ENCODE measurements at regions not wholly inside any gene's neighbourhood (a gene's known extent, or its start where the extent isn't known, plus 50 kb on each side); places are given as distances from the start of the nearest gene placed in this dataset.

DNA sequence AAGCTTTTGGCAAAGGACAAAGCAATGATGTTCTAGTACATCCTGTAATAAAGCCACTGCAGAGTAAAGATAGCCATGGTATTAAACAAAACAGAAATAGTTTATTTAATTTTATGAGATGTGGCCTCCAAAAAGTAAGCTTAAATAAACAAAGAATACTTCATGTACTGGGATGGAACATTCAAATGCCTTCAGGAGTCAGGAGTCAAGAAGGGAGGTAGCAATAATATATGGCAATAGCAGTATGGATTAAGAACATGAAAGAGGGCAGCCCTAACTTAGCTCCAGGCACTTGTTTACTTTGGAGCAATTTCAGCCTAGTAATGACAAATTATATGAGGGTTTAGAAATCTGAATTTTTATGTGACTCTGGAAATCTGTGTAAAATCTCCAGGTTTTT lies 343.9 kb upstream of the THRB start:
- Histone ChIP-seq H3K36me3 (ENCODE audit: control insufficient read depth in 3 of 3, insufficient read depth in 2 of 3, low read depth in 1 of 3, low read length in 3 of 3) (no peaks in the 10 kb centered on the region), H3K4me3 (ENCODE audit: low read depth in 1 of 3, low read length in 3 of 3) (no peak overlapping the region), H3K27me3 (ENCODE audit: control insufficient read depth in 3 of 3, insufficient read depth in 3 of 3, low read length in 3 of 3) (peaks cover 0 to 3% (median 0%) of the 10 kb centered on the region in 3 donors), H3K27ac (ENCODE audit: low read depth in 1 of 3, low read length in 2 of 3) (no peak overlapping the region), H3K4me1 (ENCODE audit: control insufficient read depth in 3 of 3, insufficient read depth in 2 of 3, low read depth in 1 of 3, low read length in 2 of 3) (no peaks in the 10 kb centered on the region), H3K9me3 (ENCODE audit: control insufficient read depth in 2 of 2, insufficient read depth in 1 of 2, low read depth in 1 of 2, low read length in 1 of 2) (no peaks in the 10 kb centered on the region)
- DNase-seq (no peak), FAIRE-seq (no peak)

DNA sequence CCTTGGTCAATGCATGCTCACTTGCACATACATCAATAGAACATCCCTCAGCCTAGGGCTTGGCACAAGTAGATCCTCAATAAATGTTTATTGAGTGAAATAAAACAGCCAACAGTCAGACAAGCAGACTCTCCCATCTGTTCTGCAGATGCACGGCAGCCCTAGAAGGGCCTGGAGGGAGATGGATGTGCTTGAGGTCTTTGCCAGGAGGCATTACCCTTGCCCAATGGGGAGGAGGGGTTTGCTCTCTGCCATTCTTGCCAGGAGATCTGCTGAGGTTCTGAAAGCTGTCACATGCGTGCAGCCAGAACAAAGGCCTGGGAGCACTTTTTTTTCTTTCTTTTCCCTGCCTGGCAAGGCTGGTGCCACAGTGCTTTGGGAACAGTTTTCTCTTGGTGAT lies 349.3 kb upstream of the THRB start:
- DNase-seq, result no peak
- WGBS, 3 donors, result 42 to 65% (median 58%) methylated on average over 2 of the region's 2 CpGs
- no peak for FAIRE-seq
- Histone ChIP-seq H3K4me3 (ENCODE audit: low read depth in 1 of 3, low read length in 3 of 3) (no peak overlapping the region), H3K9me3 (ENCODE audit: control insufficient read depth in 2 of 2, insufficient read depth in 1 of 2, low read depth in 1 of 2, low read length in 1 of 2) (no peaks in the 10 kb centered on the region), H3K36me3 (ENCODE audit: control insufficient read depth in 3 of 3, insufficient read depth in 2 of 3, low read depth in 1 of 3, low read length in 3 of 3) (no peaks in the 10 kb centered on the region), H3K4me1 (ENCODE audit: control insufficient read depth in 3 of 3, insufficient read depth in 2 of 3, low read depth in 1 of 3, low read length in 2 of 3) (no peaks in the 10 kb centered on the region), H3K27ac (ENCODE audit: low read depth in 1 of 3, low read length in 2 of 3) (no peak overlapping the region), H3K27me3 (ENCODE audit: control insufficient read depth in 3 of 3, insufficient read depth in 3 of 3, low read length in 3 of 3) (peaks cover 0 to 3% (median 0%) of the 10 kb centered on the region in 3 donors)

DNA sequence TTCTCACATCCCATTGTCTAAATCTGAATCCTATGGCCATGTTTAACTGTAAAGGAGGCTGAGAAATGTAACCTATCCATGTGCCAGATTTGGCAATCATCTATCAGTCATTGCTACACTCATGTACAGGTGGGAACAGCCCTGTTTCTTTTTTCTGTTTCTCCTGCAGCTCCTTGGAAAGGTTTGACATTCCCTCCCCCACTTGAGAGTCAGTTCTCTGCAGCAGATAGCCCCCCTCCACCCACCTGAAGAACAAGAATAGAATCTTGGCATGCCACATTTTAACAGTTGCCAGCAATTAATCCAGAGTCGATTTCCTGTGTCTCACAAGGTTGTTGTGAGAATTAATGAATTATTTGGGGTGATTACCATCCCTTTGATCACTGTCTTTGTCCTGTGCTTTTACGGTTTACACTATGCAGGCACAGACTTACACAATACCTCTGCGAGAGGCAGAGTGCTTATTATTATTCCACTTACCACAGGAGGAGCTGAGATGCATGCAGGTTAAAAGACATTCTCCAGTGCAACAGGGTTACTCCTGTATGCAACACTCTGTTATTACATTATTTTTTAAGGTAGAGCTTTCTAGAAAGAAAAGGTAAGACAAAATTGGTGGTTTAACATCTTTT lies 351.0 kb upstream of the THRB start:
- Histone ChIP-seq H3K36me3 (ENCODE audit: control insufficient read depth in 3 of 3, insufficient read depth in 2 of 3, low read depth in 1 of 3, low read length in 3 of 3) (no peaks in the 10 kb centered on the region), H3K4me3 (ENCODE audit: low read depth in 1 of 3, low read length in 3 of 3) (no peak overlapping the region), H3K27ac (ENCODE audit: low read depth in 1 of 3, low read length in 2 of 3) (no peak overlapping the region), H3K4me1 (ENCODE audit: control insufficient read depth in 3 of 3, insufficient read depth in 2 of 3, low read depth in 1 of 3, low read length in 2 of 3) (no peaks in the 10 kb centered on the region), H3K27me3 (ENCODE audit: control insufficient read depth in 3 of 3, insufficient read depth in 3 of 3, low read length in 3 of 3) (no peaks in the 10 kb centered on the region), H3K9me3 (ENCODE audit: control insufficient read depth in 2 of 2, insufficient read depth in 1 of 2, low read depth in 1 of 2, low read length in 1 of 2) (no peaks in the 10 kb centered on the region)
- FAIRE-seq, result no peak
- WGBS, 3 donors, result 53 to 66% (median 55%) methylated on average over 3 of the region's 3 CpGs
- DNase-seq, result no peak

DNA sequence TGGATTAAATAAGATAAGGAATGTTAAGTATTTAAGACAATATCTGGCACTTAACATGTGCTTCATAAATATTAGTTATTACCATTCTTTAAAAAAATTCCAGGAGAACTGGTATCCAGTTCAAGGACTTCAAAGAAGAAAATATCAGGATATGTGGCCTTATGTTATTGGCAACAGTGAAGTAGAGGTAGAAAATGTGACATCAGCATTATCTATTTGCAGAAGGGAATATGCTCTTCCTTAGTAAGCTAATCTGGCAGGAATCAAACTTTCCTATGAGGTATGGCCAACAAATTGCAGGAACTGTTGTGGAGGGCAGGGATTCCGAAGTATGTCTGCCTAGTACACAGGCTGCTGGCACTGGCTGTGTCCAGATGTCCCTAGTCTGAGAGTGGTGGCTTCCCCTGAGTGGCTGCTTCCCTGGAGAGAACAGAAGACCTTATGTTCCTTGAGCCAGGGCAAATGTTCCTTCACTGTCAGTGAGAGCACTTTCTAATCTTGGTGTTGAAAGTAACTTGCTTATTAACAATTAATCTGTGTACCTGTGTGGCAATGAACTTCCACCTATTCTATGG lies 351.7 kb upstream of the THRB start:
- 48 to 64% (median 53%) methylated on average over 1 of the region's 1 CpG for WGBS, 3 donors
- H3K9me3 ChIP-seq (ENCODE audit: control insufficient read depth in 2 of 2, insufficient read depth in 1 of 2, low read depth in 1 of 2, low read length in 1 of 2), result no peaks in the 10 kb centered on the region
- H3K4me3 ChIP-seq (ENCODE audit: low read depth in 1 of 3, low read length in 3 of 3), result no peak overlapping the region
- FAIRE-seq (no peak), DNase-seq (no peak)
- no peaks in the 10 kb centered on the region for H3K36me3 ChIP-seq (ENCODE audit: control insufficient read depth in 3 of 3, insufficient read depth in 2 of 3, low read depth in 1 of 3, low read length in 3 of 3)
- H3K27me3 ChIP-seq (ENCODE audit: control insufficient read depth in 3 of 3, insufficient read depth in 3 of 3, low read length in 3 of 3), result no peaks in the 10 kb centered on the region
- no peaks in the 10 kb centered on the region for H3K4me1 ChIP-seq (ENCODE audit: control insufficient read depth in 3 of 3, insufficient read depth in 2 of 3, low read depth in 1 of 3, low read length in 2 of 3)
- H3K27ac ChIP-seq (ENCODE audit: low read depth in 1 of 3, low read length in 2 of 3), result no peak overlapping the region

DNA sequence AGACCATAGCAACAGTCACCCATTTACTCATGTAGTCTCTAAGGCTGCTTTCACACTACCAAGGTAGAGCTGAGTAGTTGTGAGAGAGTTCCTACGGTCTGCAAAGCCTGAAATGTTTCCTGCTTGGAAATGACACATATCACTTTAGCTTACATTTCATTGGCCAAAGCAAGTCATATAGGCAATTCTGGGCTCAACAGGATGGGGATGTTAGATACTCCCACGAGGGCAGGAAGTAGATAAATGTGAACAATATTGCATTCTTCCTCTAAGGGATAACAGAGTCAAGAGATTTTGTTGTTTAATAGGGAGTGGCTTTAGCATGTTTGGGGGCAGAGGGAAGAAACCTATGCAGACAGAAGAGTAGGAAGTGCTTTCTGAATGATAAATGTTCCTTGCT lies 355.6 kb upstream of the THRB start:
- DNase-seq (no peak), FAIRE-seq (no peak)
- no peaks in the 10 kb centered on the region for H3K27me3 ChIP-seq (ENCODE audit: control insufficient read depth in 3 of 3, insufficient read depth in 3 of 3, low read length in 3 of 3)
- 26 to 44% (median 40%) methylated on average over 2 of the region's 2 CpGs for WGBS, 3 donors
- H3K36me3 ChIP-seq (ENCODE audit: control insufficient read depth in 3 of 3, insufficient read depth in 2 of 3, low read depth in 1 of 3, low read length in 3 of 3), result no peaks in the 10 kb centered on the region
- no peak overlapping the region for H3K4me3 ChIP-seq (ENCODE audit: low read depth in 1 of 3, low read length in 3 of 3)
- no peaks in the 10 kb centered on the region for H3K4me1 ChIP-seq (ENCODE audit: control insufficient read depth in 3 of 3, insufficient read depth in 2 of 3, low read depth in 1 of 3, low read length in 2 of 3)
- no peaks in the 10 kb centered on the region for H3K9me3 ChIP-seq (ENCODE audit: control insufficient read depth in 2 of 2, insufficient read depth in 1 of 2, low read depth in 1 of 2, low read length in 1 of 2)
- no peak overlapping the region for H3K27ac ChIP-seq (ENCODE audit: low read depth in 1 of 3, low read length in 2 of 3)

DNA sequence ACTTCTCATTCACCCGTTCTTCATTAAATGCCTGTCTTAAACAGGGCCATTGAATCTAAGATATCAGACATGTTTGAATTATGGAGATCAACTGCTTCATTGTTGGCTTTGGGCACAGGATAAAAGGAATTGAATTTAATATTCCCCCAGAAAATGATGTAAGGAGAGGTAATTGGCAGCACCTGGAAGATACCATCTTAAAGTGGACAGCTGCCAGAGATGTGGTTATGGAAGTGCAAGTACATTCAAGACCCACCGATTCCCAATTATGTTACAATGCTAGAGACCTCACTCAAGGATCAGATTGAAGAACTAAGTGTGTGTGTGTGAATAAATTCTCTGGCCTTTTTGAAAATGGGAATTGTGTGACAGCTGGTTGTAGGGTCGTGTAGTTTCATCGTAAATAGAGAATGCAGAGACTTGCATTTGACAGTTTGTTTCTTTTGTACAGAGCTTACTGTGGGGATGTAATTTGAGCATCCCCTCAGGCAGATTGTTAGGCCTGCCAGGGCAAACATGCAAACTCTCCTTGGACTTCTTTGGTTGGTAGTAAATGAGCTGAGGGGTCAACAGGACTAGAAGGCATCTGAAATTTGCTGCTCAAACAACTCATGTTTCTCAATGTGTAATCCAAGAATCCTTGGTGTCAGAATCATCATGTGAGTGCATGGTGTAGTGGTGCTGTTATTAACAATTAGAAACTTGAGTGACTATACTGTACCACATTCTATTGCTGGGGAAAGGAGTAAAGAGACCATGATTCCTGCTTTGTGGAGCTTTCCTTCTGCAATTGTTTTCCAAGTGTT lies 359.2 kb upstream of the THRB start:
- DNase-seq, result no peak
- Histone ChIP-seq H3K27me3 (ENCODE audit: control insufficient read depth in 3 of 3, insufficient read depth in 3 of 3, low read length in 3 of 3) (no peaks in the 10 kb centered on the region), H3K4me3 (ENCODE audit: low read depth in 1 of 3, low read length in 3 of 3) (no peak overlapping the region), H3K27ac (ENCODE audit: low read depth in 1 of 3, low read length in 2 of 3) (no peak overlapping the region), H3K36me3 (ENCODE audit: control insufficient read depth in 3 of 3, insufficient read depth in 2 of 3, low read depth in 1 of 3, low read length in 3 of 3) (no peaks in the 10 kb centered on the region), H3K9me3 (ENCODE audit: control insufficient read depth in 2 of 2, insufficient read depth in 1 of 2, low read depth in 1 of 2, low read length in 1 of 2) (no peaks in the 10 kb centered on the region), H3K4me1 (ENCODE audit: control insufficient read depth in 3 of 3, insufficient read depth in 2 of 3, low read depth in 1 of 3, low read length in 2 of 3) (no peaks in the 10 kb centered on the region)
- WGBS, 3 donors, result 56 to 64% (median 57%) methylated on average over 4 of the region's 4 CpGs
- FAIRE-seq, result no peak

DNA sequence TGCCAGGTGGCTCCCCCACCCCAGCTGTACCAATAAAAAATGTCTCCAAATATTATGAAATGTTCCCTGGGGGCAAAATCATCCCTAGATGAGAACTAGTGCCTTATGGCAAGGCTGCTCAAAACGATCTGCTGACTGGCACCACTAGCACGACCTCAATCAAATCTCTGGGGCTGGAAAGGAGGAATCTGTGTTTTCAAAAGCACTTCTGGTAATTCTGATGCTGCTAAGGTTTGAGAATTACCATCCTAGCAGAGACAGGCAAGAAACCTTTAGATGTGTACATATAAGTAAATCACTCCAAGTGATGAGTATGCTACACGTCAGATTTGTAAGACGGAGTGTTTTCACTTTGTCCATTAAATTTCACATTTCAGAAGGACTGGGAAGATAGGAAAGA lies 360.1 kb upstream of the THRB start:
- WGBS, 3 donors, result 67 to 82% (median 67%) methylated on average over 4 of the region's 4 CpGs
- Histone ChIP-seq H3K27me3 (ENCODE audit: control insufficient read depth in 3 of 3, insufficient read depth in 3 of 3, low read length in 3 of 3) (no peaks in the 10 kb centered on the region), H3K4me3 (ENCODE audit: low read depth in 1 of 3, low read length in 3 of 3) (no peak overlapping the region), H3K36me3 (ENCODE audit: control insufficient read depth in 3 of 3, insufficient read depth in 2 of 3, low read depth in 1 of 3, low read length in 3 of 3) (no peaks in the 10 kb centered on the region), H3K4me1 (ENCODE audit: control insufficient read depth in 3 of 3, insufficient read depth in 2 of 3, low read depth in 1 of 3, low read length in 2 of 3) (no peaks in the 10 kb centered on the region), H3K27ac (ENCODE audit: low read depth in 1 of 3, low read length in 2 of 3) (no peak overlapping the region), H3K9me3 (ENCODE audit: control insufficient read depth in 2 of 2, insufficient read depth in 1 of 2, low read depth in 1 of 2, low read length in 1 of 2) (no peaks in the 10 kb centered on the region)
- DNase-seq (no peak), FAIRE-seq (no peak)

DNA sequence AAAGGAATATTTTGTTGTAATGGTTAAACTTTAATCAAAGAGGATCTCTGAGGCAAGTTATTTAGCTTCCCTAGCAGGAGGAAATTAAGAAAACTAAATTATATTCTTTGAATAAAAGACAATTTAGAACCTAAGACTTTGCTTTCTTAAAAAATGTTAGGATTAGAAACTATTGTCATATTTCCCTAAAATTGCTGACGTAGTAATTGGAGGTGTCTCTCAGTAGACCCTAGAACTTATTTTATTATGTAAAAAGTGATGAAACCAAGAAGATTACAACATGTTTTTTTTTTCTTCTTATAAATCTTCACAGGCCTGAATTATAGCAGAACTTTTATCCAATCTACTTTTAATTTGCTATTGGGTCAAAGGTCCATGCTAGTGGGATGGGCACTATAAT lies 363.3 kb upstream of the THRB start:
- FAIRE-seq (no peak), DNase-seq (no peak)
- H3K4me1 ChIP-seq (ENCODE audit: control insufficient read depth in 3 of 3, insufficient read depth in 2 of 3, low read depth in 1 of 3, low read length in 2 of 3), result no peaks in the 10 kb centered on the region
- no peaks in the 10 kb centered on the region for H3K27me3 ChIP-seq (ENCODE audit: control insufficient read depth in 3 of 3, insufficient read depth in 3 of 3, low read length in 3 of 3)
- H3K36me3 ChIP-seq (ENCODE audit: control insufficient read depth in 3 of 3, insufficient read depth in 2 of 3, low read depth in 1 of 3, low read length in 3 of 3), result no peaks in the 10 kb centered on the region
- WGBS, 3 donors, result 86 to 93% (median 89%) methylated on average over 1 of the region's 1 CpG
- no peaks in the 10 kb centered on the region for H3K9me3 ChIP-seq (ENCODE audit: control insufficient read depth in 2 of 2, insufficient read depth in 1 of 2, low read depth in 1 of 2, low read length in 1 of 2)
- H3K4me3 ChIP-seq (ENCODE audit: low read depth in 1 of 3, low read length in 3 of 3), result no peak overlapping the region
- H3K27ac ChIP-seq (ENCODE audit: low read depth in 1 of 3, low read length in 2 of 3), result no peak overlapping the region
